Body of pancreas (tissue), 4 donors: ENCODE measurements at regions not wholly inside any gene's neighbourhood (a gene's known extent, or its start where the extent isn't known, plus 50 kb on each side); places are given as distances from the start of the nearest gene placed in this dataset.

Experiments used
- ATAC-seq: fragments of 150-250 bp; one replicate; pipeline ENCODE4 v1.9.1; 2016
- DNase-seq, 4 donors: peaks; one replicate each; pipeline ENCODE4 v3.0.0-alpha.2; 2019
- H3K27ac ChIP-seq, 4 donors: fragments of 200-600 bp; sonication (generic); 1 replicate in 3 of 4; 2 replicates in 1 of 4; pipeline versions ENCODE4 v1.5.1 to v1.6.1; 2016 to 2019; ENCODE audit warnings: mild to moderate bottlenecking in 1 of 4, mixed read lengths in 1 of 4, moderate library complexity in 1 of 4
- H3K27me3 ChIP-seq, 2 donors: fragments of 200-600 bp; sonication (generic); one replicate each; pipeline ENCODE4 v1.6.0; 2016; ENCODE audit warnings: mild to moderate bottlenecking in 1 of 2
- H3K36me3 ChIP-seq, 2 donors: fragments of 200-600 bp; sonication (generic); replicated peaks in 1 of 2; 2 replicates each; pipeline ENCODE4 v1.5.1; 2016; ENCODE audit warnings: low read depth in 2 of 2; ENCODE audit not compliant: insufficient read depth in 1 of 2
- H3K4me1 ChIP-seq: fragments of 200-600 bp; sonication (generic); one replicate; pipeline ENCODE4 v1.6.0; 2016
- H3K4me3 ChIP-seq, 2 donors: fragments of 200-600 bp; sonication (generic); 1 replicate in 1 of 2; 2 replicates in 1 of 2; pipeline ENCODE4 v1.5.1; 2016 to 2019
- H3K9me3 ChIP-seq, 3 donors: fragments of 200-600 bp; sonication (generic); 1 replicate in 2 of 3; 2 replicates in 1 of 3; pipeline ENCODE4 v1.5.1; 2016
- CTCF ChIP-seq, 7 experiments: fragments of 450-650 bp in 4 of 7; fragments of 200-600 bp in 3 of 7; sonication (generic) in 3 of 7; IDR thresholded peaks; one replicate each; pipeline ENCODE4 v1.5.1; 2016 to 2019; ENCODE audit warnings: antibody characterized with exemption in 7 of 7
- POLR2A ChIP-seq, 3 donors: fragments of 450-650 bp; IDR thresholded peaks; one replicate each; pipeline ENCODE4 v1.6.1; 2016; ENCODE audit warnings: antibody characterized with exemption in 3 of 3, mild to moderate bottlenecking in 2 of 3
- WGBS, 2 donors: methylation state at CpG; one replicate each; pipeline ENCODE4 v1.1.5; 2017; 5-methylcytosine and 5-hydroxymethylcytosine counted together
- intact Hi-C: fragments of 100-400 bp; cut with DNase I; formaldehyde crosslinking; loops from one replicate; pipeline ENCODE4 v1.15.1; 2023

- no peaks in the 10 kb centered on the region for H3K36me3 ChIP-seq
- H3K27ac ChIP-seq = no peak overlapping the region
- intact Hi-C loops = no loop called here
- no peak overlapping the region for H3K4me3 ChIP-seq
- no peaks in the 10 kb centered on the region for H3K27me3 ChIP-seq
- TF ChIP-seq CTCF (IDR thresholded peaks at IDR 0.05) (no peak), POLR2A (IDR thresholded peaks at IDR 0.05) (no peak)
- no peaks in the 10 kb centered on the region for H3K9me3 ChIP-seq
- no peak for ATAC-seq
- no peak for DNase-seq
- no peaks in the 10 kb centered on the region for H3K4me1 ChIP-seq
- 46 to 59% methylated on average over 4 of the region's 4 CpGs for WGBS, 2 donors
Measured at GRCh38 chr12:70043490-70044138, 199.6 kb upstream of the CNOT2 start.

GRCh38 chr12:70044167-70044566, 199.1 kb upstream of the CNOT2 start:
- Histone ChIP-seq H3K27me3 (no peaks in the 10 kb centered on the region), H3K27ac (no peak overlapping the region), H3K9me3 (no peaks in the 10 kb centered on the region), H3K36me3 (no peaks in the 10 kb centered on the region), H3K4me3 (no peak overlapping the region), H3K4me1 (no peaks in the 10 kb centered on the region)
- WGBS, 2 donors = 61 to 64% methylated on average over 2 of the region's 2 CpGs
- intact Hi-C loops = no loop called here
- TF ChIP-seq POLR2A (IDR thresholded peaks at IDR 0.05) (no peak), CTCF (IDR thresholded peaks at IDR 0.05) (no peak)
- ATAC-seq (no peak), DNase-seq (no peak)

GRCh38 chr12:70045036-70045435, 198.2 kb upstream of the CNOT2 start:
- TF ChIP-seq CTCF (IDR thresholded peaks at IDR 0.05) = no peak
- TF ChIP-seq POLR2A (IDR thresholded peaks at IDR 0.05) = no peak
- 36 to 47% methylated on average over 3 of the region's 3 CpGs for WGBS, 2 donors
- no peaks in the 10 kb centered on the region for H3K4me1 ChIP-seq
- intact Hi-C loops = no loop called here
- DNase-seq = peak in 1 of 4 donors; percentile 14
- no peak overlapping the region for H3K4me3 ChIP-seq
- no peak for ATAC-seq
- H3K36me3 ChIP-seq = no peaks in the 10 kb centered on the region
- no peaks in the 10 kb centered on the region for H3K9me3 ChIP-seq
- no peaks in the 10 kb centered on the region for H3K27me3 ChIP-seq
- H3K27ac ChIP-seq = no peak overlapping the region

- intact Hi-C loops = no loop called here
- no peak overlapping the region for H3K27ac ChIP-seq
- WGBS, 2 donors = 62 to 64% methylated on average over 4 of the region's 4 CpGs
- no peak for TF ChIP-seq CTCF (IDR thresholded peaks at IDR 0.05)
- TF ChIP-seq POLR2A (IDR thresholded peaks at IDR 0.05) = no peak
- DNase-seq (no peak), ATAC-seq (no peak)
- no peaks in the 10 kb centered on the region for H3K4me1 ChIP-seq
- H3K27me3 ChIP-seq = no peaks in the 10 kb centered on the region
- no peaks in the 10 kb centered on the region for H3K9me3 ChIP-seq
- H3K36me3 ChIP-seq = no peaks in the 10 kb centered on the region
- no peak overlapping the region for H3K4me3 ChIP-seq
Measured at GRCh38 chr12:70045514-70045913, 197.7 kb upstream of the CNOT2 start.

GRCh38 chr12:70048521-70049250, 194.5 kb upstream of the CNOT2 start:
- TF ChIP-seq CTCF (IDR thresholded peaks at IDR 0.05) = no peak
- Histone ChIP-seq H3K9me3 (no peaks in the 10 kb centered on the region), H3K27me3 (no peaks in the 10 kb centered on the region), H3K27ac (no peak overlapping the region), H3K4me3 (no peak overlapping the region), H3K36me3 (no peaks in the 10 kb centered on the region), H3K4me1 (no peaks in the 10 kb centered on the region)
- WGBS, 2 donors = 33 to 53% methylated on average over 1 of the region's 1 CpG
- intact Hi-C loops = no loop called here
- ATAC-seq (no peak), DNase-seq (no peak)
